ENCODE measurements at regions not wholly inside any gene's neighbourhood (a gene's known extent, or its start where the extent isn't known, plus 50 kb on each side); places are given as distances from the start of the nearest gene placed in this dataset.
"Not testable (repeated sequence)": the region's sequence is repeated elsewhere in the genome, so short reads cannot be mapped to it uniquely, and the experiment has no call there.

DNA sequence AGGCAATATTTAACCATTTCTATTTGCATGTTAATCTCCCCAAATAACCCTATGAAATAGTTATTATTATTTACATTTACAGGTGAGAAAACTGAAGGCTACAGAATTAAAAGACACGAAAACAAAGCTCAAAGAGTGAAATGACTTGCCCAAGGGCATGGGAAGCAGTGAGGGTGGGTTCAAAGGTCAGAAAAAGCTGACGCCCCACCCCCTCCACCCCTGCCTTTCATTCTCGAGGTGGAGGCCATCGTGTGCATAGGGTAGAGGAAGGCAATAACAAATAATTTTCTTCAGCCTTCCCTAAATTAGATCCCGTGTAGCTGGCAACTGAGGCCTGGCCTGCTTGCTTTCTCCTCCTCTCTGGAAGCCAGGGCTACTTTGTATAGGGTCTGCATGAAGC is 56.1 kb upstream of the RBFOX2 start:
- DNase-seq (no peak), ATAC-seq (ENCODE audit: low FRiP score in 2 of 2) (no peak)
- TF ChIP-seq POLR2AphosphoS5 (IDR thresholded peaks at IDR 0.05) (no peak), EP300 (IDR thresholded peaks at IDR 0.05) (no peak), POLR2A (IDR thresholded peaks at IDR 0.05) (no peak)
- TF ChIP-seq, protein P1, sequence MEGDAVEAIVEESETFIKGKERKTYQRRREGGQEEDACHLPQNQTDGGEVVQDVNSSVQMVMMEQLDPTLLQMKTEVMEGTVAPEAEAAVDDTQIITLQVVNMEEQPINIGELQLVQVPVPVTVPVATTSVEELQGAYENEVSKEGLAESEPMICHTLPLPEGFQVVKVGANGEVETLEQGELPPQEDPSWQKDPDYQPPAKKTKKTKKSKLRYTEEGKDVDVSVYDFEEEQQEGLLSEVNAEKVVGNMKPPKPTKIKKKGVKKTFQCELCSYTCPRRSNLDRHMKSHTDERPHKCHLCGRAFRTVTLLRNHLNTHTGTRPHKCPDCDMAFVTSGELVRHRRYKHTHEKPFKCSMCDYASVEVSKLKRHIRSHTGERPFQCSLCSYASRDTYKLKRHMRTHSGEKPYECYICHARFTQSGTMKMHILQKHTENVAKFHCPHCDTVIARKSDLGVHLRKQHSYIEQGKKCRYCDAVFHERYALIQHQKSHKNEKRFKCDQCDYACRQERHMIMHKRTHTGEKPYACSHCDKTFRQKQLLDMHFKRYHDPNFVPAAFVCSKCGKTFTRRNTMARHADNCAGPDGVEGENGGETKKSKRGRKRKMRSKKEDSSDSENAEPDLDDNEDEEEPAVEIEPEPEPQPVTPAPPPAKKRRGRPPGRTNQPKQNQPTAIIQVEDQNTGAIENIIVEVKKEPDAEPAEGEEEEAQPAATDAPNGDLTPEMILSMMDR (IDR thresholded peaks at IDR 0.05): no peak
- Histone ChIP-seq H3K9me3 (no peaks in the 10 kb centered on the region), H3K27me3 (no peaks in the 10 kb centered on the region), H3K4me3 (no peak overlapping the region), H3K4me1 (no peaks in the 10 kb centered on the region), H3K36me3 (no peaks in the 10 kb centered on the region), H3K27ac (no peak overlapping the region)
- WGBS, 2 donors: 82 to 85% methylated on average over 5 of the region's 5 CpGs

DNA sequence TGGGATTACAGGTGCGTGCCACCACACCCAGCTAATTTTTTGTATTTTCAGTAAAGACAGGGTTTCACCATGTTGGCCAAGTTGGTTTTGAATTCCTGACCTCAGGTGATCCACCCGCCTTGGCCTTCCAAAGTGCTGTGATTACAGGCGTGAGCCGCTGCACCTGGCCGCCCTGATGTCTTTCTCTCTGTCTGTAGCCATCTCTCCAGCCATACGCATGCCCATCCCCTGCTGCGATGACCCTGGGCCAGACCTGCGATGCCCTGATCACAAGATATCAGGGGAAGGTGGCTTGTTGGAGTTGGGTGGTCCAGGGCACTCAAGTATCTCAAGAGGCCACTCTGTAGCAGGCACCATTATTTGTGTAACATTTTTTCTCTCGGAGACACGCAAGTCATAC is 54.4 kb upstream of the RBFOX2 start:
- Histone ChIP-seq H3K36me3 (no peaks in the 10 kb centered on the region), H3K4me1 (no peaks in the 10 kb centered on the region), H3K9me3 (no peaks in the 10 kb centered on the region), H3K4me3 (no peak overlapping the region), H3K27ac (no peak overlapping the region), H3K27me3 (no peaks in the 10 kb centered on the region)
- no peak for TF ChIP-seq POLR2A (IDR thresholded peaks at IDR 0.05)
- TF ChIP-seq, protein P1 (IDR thresholded peaks at IDR 0.05): no peak
- TF ChIP-seq EP300 (IDR thresholded peaks at IDR 0.05): no peak
- ATAC-seq (ENCODE audit: low FRiP score in 2 of 2): no peak
- DNase-seq: no peak
- 94 to 97% methylated on average over 10 of the region's 10 CpGs for WGBS, 2 donors

DNA sequence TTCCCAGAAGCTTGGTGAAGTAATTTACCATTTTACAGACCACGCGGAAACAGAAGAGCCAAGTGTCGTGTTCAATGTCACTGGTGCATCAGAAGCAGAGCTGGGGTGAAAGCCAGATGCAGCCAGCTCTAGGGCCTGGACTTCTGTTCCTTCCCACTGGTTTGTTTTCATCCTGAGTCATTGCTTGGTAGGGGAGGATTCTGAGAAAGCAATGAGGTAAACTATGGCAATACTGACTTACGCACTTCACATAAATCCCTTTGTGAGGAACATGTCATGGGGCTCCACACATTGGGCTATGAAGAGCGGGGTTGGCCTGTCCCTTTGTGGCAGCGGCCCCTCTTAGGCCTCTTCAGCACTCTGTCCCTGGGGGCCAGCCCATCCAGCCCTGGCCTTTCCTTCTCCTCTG is 52.4 kb upstream of the RBFOX2 start:
- H3K9me3 ChIP-seq: no peaks in the 10 kb centered on the region
- DNase-seq (no peak), ATAC-seq (ENCODE audit: low FRiP score in 2 of 2) (peak in 1 of 2 donors; percentile 77)
- no peaks in the 10 kb centered on the region for H3K36me3 ChIP-seq
- H3K4me3 ChIP-seq: no peak overlapping the region
- WGBS, 2 donors: 93 to 94% methylated on average over 6 of the region's 6 CpGs
- H3K27me3 ChIP-seq: no peaks in the 10 kb centered on the region
- no peak overlapping the region for H3K27ac ChIP-seq
- H3K4me1 ChIP-seq: no peaks in the 10 kb centered on the region
- no peak for TF ChIP-seq EP300 (IDR thresholded peaks at IDR 0.05)

DNA sequence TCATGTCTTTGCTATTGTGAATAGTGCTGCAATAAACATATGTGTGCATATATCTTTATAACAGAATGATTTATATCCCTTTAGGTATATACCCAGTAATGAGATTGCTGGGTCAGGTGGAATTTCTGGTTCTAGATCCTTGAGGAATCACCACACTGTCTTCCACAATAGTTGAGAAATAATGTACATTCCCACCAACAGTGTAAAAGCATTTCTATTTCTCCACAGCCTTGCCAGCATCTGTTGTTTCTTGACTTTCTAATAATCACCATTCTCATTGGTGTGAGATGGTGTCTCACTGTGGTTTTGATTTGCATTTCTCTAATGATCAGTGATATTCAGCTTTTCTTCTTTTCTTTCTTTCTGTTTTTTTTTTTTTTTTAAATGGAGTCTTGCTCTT is 51.7 kb upstream of the RBFOX2 start:
- DNase-seq; H3K9me3 ChIP-seq; H3K36me3 ChIP-seq; H3K4me3 ChIP-seq; ATAC-seq (ENCODE audit: low FRiP score in 2 of 2); H3K27ac ChIP-seq; H3K27me3 ChIP-seq; H3K4me1 ChIP-seq: not testable (repeated sequence)

DNA sequence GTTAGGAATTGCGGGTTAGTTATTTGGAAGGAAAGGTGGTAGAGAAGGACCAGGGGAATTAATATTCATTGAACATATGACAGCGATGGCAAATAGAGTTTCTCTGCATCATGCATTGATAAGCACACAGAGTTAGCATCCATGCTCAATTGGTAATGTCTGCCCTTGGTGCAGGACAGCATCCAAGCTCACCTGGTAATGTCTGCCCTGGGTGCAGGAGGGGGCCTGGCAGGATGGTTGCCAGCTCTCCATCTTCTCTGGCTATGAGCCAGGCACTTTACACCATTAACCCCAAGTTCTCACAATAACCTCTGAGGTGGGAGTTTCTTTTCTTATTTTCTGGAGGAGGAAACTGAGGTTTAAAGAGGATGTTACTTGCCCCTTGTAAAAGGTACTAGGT is 50.4 kb upstream of the RBFOX2 start:
- ATAC-seq (ENCODE audit: low FRiP score in 2 of 2) (no peak), DNase-seq (no peak)
- H3K4me1 ChIP-seq: no peaks in the 10 kb centered on the region
- TF ChIP-seq, protein P1 (IDR thresholded peaks at IDR 0.05): no peak
- no peak for TF ChIP-seq POLR2A (IDR thresholded peaks at IDR 0.05)
- TF ChIP-seq POLR2AphosphoS5 (IDR thresholded peaks at IDR 0.05): no peak
- TF ChIP-seq EP300 (IDR thresholded peaks at IDR 0.05): no peak
- H3K27me3 ChIP-seq: no peaks in the 10 kb centered on the region
- no peaks in the 10 kb centered on the region for H3K9me3 ChIP-seq
- H3K36me3 ChIP-seq: no peaks in the 10 kb centered on the region
- no peak overlapping the region for H3K27ac ChIP-seq
- H3K4me3 ChIP-seq: no peak overlapping the region
- WGBS, 2 donors: 89 to 95% methylated on average over 2 of the region's 2 CpGs

Data from upper lobe of left lung (tissue), 6 donors.